ENCODE measurements at regions not wholly inside any gene's neighbourhood (a gene's known extent, or its start where the extent isn't known, plus 50 kb on each side); places are given as distances from the start of the nearest gene placed in this dataset.
"Not testable (repeated sequence)": the region's sequence is repeated elsewhere in the genome, so short reads cannot be mapped to it uniquely, and the experiment has no call there.

GRCh38 chr5:168101352-168101751, 190.1 kb upstream of the WWC1 start:
- no peak for DNase-seq
- in situ Hi-C loops (cut with HindIII; ENCODE audit: low pct_ligation_motif_present, low pct_unique_long_range_greater_than_20kb, low sequenced_read_pairs), result no loop called here

- DNase-seq; in situ Hi-C loops (cut with HindIII; ENCODE audit: low pct_ligation_motif_present, low pct_unique_long_range_greater_than_20kb, low sequenced_read_pairs): not testable (repeated sequence)
Observed at GRCh38 chr5:168103018-168103417, 188.4 kb upstream of the WWC1 start.

- in situ Hi-C loops (cut with HindIII; ENCODE audit: low pct_ligation_motif_present, low pct_unique_long_range_greater_than_20kb, low sequenced_read_pairs), result no loop called here
- no peak for DNase-seq
Observed at GRCh38 chr5:168104350-168104749, 187.1 kb upstream of the WWC1 start.

- peak; percentile 4 for DNase-seq
- in situ Hi-C loops (cut with HindIII; ENCODE audit: low pct_ligation_motif_present, low pct_unique_long_range_greater_than_20kb, low sequenced_read_pairs), result no loop called here
Observed at GRCh38 chr5:168104811-168105481, 186.5 kb upstream of the WWC1 start.

- in situ Hi-C loops (cut with HindIII; ENCODE audit: low pct_ligation_motif_present, low pct_unique_long_range_greater_than_20kb, low sequenced_read_pairs), result no loop called here
Observed at GRCh38 chr5:168106008-168106761, 185.3 kb upstream of the WWC1 start.

GRCh38 chr5:168109441-168109840, 182.0 kb upstream of the WWC1 start:
- no peak for DNase-seq
- in situ Hi-C loops (cut with HindIII; ENCODE audit: low pct_ligation_motif_present, low pct_unique_long_range_greater_than_20kb, low sequenced_read_pairs), result no loop called here

More at GRCh38 chr5:168106008-168106761, 185.3 kb upstream of the WWC1 start:
- peak; percentile 87 for DNase-seq

- in situ Hi-C loops (cut with HindIII; ENCODE audit: low pct_ligation_motif_present, low pct_unique_long_range_greater_than_20kb, low sequenced_read_pairs), result no loop called here
- DNase-seq, result no peak
Observed at GRCh38 chr5:168110384-168110783, 181.1 kb upstream of the WWC1 start.

- in situ Hi-C loops (cut with HindIII; ENCODE audit: low pct_ligation_motif_present, low pct_unique_long_range_greater_than_20kb, low sequenced_read_pairs), result no loop called here
Observed at GRCh38 chr5:168110870-168111832, 180.3 kb upstream of the WWC1 start.

GRCh38 chr5:168114444-168115017, 176.9 kb upstream of the WWC1 start:
- in situ Hi-C loops (cut with HindIII; ENCODE audit: low pct_ligation_motif_present, low pct_unique_long_range_greater_than_20kb, low sequenced_read_pairs), result no loop called here

More at GRCh38 chr5:168110870-168111832, 180.3 kb upstream of the WWC1 start:
- DNase-seq, result no peak

GRCh38 chr5:168117469-168117868, 174.0 kb upstream of the WWC1 start:
- in situ Hi-C loops (cut with HindIII; ENCODE audit: low pct_ligation_motif_present, low pct_unique_long_range_greater_than_20kb, low sequenced_read_pairs), result no loop called here

More at GRCh38 chr5:168114444-168115017, 176.9 kb upstream of the WWC1 start:
- DNase-seq, result peak; percentile 41

GRCh38 chr5:168118042-168118668, 173.3 kb upstream of the WWC1 start:
- no peak for DNase-seq
- in situ Hi-C loops (cut with HindIII; ENCODE audit: low pct_ligation_motif_present, low pct_unique_long_range_greater_than_20kb, low sequenced_read_pairs), result no loop called here

More at GRCh38 chr5:168117469-168117868, 174.0 kb upstream of the WWC1 start:
- DNase-seq, result no peak

- in situ Hi-C loops (cut with HindIII; ENCODE audit: low pct_ligation_motif_present, low pct_unique_long_range_greater_than_20kb, low sequenced_read_pairs), result no loop called here
- no peak for DNase-seq
Observed at GRCh38 chr5:168120401-168121137, 170.9 kb upstream of the WWC1 start.

GRCh38 chr5:168121138-168121494, 170.3 kb upstream of the WWC1 start:
- DNase-seq, result no peak
- in situ Hi-C loops (cut with HindIII; ENCODE audit: low pct_ligation_motif_present, low pct_unique_long_range_greater_than_20kb, low sequenced_read_pairs), result no loop called here

- in situ Hi-C loops (cut with HindIII; ENCODE audit: low pct_ligation_motif_present, low pct_unique_long_range_greater_than_20kb, low sequenced_read_pairs), result no loop called here
- DNase-seq, result no peak
Observed at GRCh38 chr5:168123631-168124528, 167.6 kb upstream of the WWC1 start.

GRCh38 chr5:168125445-168126199, 165.8 kb upstream of the WWC1 start:
- no peak for DNase-seq
- in situ Hi-C loops (cut with HindIII; ENCODE audit: low pct_ligation_motif_present, low pct_unique_long_range_greater_than_20kb, low sequenced_read_pairs), result no loop called here

- in situ Hi-C loops (cut with HindIII; ENCODE audit: low pct_ligation_motif_present, low pct_unique_long_range_greater_than_20kb, low sequenced_read_pairs), result no loop called here
- no peak for DNase-seq
Observed at GRCh38 chr5:168126606-168127005, 164.8 kb upstream of the WWC1 start.
